ENCODE measurements at regions not wholly inside any gene's neighbourhood (a gene's known extent, or its start where the extent isn't known, plus 50 kb on each side); places are given as distances from the start of the nearest gene placed in this dataset.

- TF ChIP-seq CTCF (IDR thresholded peaks at IDR 0.05) (no peak), EP300 (IDR thresholded peaks at IDR 0.05) (no peak)
Measured at GRCh38 chr19:56894626-56895025, 54.1 kb upstream of the PEG3 start.

Measured in tibial nerve (tissue), 4 donors.